ENCODE measurements at regions not wholly inside any gene's neighbourhood (a gene's known extent, or its start where the extent isn't known, plus 50 kb on each side); places are given as distances from the start of the nearest gene placed in this dataset.

DNA sequence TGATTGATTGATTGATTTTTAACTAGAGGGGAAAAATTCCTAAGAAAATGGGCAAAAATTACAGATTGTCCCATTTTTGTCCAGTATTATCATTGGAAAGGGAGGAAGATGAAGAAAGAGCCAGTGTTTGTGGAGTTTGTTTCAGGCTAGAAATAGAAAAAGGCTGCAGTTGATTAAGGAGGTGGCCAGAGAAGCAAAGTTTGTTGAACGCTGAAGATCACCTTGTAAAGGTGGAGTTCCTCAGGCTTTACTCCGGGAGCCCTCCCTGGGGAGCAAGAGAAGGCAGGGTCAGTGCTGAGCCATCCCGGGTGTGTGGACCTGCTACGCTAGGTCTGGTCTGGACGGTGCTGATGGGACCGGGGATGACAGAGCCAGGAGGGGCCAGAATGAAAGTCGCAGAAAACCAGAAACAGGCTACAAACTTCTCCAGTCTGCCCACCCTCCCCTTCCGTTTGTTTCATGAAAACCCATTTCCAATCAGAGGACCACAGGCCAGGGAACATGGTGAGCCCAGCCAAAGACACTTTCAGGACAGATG is 222.6 kb upstream of the FOXF1 start:
- no peaks in the 10 kb centered on the region for H3K9me3 ChIP-seq
- no peak for DNase-seq
- H3K4me1 ChIP-seq: no peaks in the 10 kb centered on the region
- 9 to 16% methylated on average over 8 of the region's 8 CpGs for WGBS, 2 donors
- no peak overlapping the region for H3K4me3 ChIP-seq (replicated peaks in 1 of 3)
- TF ChIP-seq POLR2A (IDR thresholded peaks at IDR 0.05): no peak
- TF ChIP-seq, protein P1, sequence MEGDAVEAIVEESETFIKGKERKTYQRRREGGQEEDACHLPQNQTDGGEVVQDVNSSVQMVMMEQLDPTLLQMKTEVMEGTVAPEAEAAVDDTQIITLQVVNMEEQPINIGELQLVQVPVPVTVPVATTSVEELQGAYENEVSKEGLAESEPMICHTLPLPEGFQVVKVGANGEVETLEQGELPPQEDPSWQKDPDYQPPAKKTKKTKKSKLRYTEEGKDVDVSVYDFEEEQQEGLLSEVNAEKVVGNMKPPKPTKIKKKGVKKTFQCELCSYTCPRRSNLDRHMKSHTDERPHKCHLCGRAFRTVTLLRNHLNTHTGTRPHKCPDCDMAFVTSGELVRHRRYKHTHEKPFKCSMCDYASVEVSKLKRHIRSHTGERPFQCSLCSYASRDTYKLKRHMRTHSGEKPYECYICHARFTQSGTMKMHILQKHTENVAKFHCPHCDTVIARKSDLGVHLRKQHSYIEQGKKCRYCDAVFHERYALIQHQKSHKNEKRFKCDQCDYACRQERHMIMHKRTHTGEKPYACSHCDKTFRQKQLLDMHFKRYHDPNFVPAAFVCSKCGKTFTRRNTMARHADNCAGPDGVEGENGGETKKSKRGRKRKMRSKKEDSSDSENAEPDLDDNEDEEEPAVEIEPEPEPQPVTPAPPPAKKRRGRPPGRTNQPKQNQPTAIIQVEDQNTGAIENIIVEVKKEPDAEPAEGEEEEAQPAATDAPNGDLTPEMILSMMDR (IDR thresholded peaks at IDR 0.05): no peak
- intact Hi-C loops (cut with DNase I): no loop called here
- H3K27me3 ChIP-seq: no peaks in the 10 kb centered on the region
- no peaks in the 10 kb centered on the region for H3K36me3 ChIP-seq
- H3K27ac ChIP-seq: no peak overlapping the region

DNA sequence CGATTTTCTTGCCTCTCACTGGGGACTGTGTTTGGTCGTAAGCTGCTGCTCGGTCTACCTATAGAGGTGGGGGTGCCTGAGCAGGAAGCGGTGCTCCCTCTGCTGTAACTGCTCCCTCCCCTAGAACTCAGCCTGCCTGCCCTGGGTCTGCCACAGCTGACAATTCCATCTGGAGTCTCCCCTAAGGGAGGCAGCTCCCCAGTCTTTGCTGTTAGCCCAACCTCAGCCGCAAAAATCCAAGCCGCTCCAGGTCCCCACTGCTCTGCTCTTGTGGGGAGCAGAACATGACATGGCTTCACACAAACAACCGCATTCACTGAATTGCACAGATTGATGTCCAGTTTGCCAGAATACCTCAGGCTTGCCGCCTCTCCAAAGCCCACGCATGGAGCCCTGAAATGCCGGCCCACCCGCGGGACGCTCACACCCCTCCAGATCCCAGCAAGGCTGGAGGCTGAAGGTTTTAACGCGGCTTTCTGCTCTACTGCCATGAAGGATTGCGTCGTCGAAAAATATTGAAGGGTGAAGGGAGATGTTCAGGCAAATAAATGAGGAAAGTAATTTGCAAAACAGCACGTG is 221.5 kb upstream of the FOXF1 start:
- Histone ChIP-seq H3K27me3 (no peaks in the 10 kb centered on the region), H3K36me3 (no peaks in the 10 kb centered on the region), H3K4me3 (replicated peaks in 1 of 3) (no peak overlapping the region), H3K9me3 (no peaks in the 10 kb centered on the region), H3K4me1 (no peaks in the 10 kb centered on the region), H3K27ac (no peak overlapping the region)
- DNase-seq: no peak
- 15 to 16% methylated on average over 17 to 19 of the region's 19 CpGs for WGBS, 2 donors
- intact Hi-C loops (cut with DNase I): no loop called here
- no peak for TF ChIP-seq POLR2A (IDR thresholded peaks at IDR 0.05)
- TF ChIP-seq, protein P1 (IDR thresholded peaks at IDR 0.05): no peak

DNA sequence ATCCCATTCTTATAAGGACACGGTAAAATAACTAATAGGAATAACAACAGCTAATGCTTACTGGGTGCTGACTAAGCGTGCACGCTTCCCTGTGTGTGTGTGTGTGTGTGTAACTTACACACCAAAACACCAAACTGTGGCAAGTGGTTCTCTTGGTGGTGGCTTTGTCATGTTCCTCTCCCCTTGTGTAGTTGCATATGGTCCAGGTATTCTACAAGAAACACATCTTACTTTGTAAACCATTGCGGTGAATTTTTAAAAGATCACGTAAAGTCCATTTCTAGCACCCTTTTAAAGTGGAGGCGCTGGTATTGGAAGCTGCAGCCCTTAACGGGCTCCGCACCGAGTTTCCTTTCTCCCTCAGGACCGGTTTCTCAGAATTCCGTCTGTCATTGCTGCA is 221.0 kb upstream of the FOXF1 start:
- DNase-seq: no peak
- Histone ChIP-seq H3K27me3 (no peaks in the 10 kb centered on the region), H3K9me3 (no peaks in the 10 kb centered on the region), H3K4me1 (no peaks in the 10 kb centered on the region), H3K36me3 (no peaks in the 10 kb centered on the region), H3K27ac (no peak overlapping the region), H3K4me3 (replicated peaks in 1 of 3) (no peak overlapping the region)
- intact Hi-C loops (cut with DNase I): no loop called here
- WGBS, 2 donors: 34 to 44% methylated on average over 11 of the region's 11 CpGs
- no peak for TF ChIP-seq POLR2A (IDR thresholded peaks at IDR 0.05)
- TF ChIP-seq, protein P1 (IDR thresholded peaks at IDR 0.05): no peak

DNA sequence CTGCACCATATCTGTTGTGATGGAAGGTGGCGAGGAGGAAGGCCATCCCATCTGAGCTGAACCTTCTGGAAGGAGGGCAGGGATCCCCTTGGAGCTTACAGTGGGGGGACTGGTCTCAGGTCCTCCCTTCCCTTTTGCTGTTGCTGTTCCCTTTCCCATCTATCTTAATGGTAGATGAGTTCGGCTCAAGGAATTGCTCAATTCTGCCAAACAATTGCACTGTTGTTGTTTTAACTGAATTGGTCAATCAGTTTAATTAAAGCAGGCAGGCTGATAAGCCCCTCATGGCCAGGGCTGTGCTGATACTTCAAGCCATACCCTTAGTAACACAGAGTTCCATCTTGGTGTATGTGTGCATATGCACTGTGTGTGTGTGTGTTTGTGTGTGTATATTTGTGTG is 220.4 kb upstream of the FOXF1 start:
- DNase-seq: no peak
- WGBS, 2 donors: 39 to 48% methylated on average over 2 of the region's 2 CpGs
- H3K4me3 ChIP-seq (replicated peaks in 1 of 3): no peak overlapping the region
- no peaks in the 10 kb centered on the region for H3K4me1 ChIP-seq
- H3K9me3 ChIP-seq: no peaks in the 10 kb centered on the region
- TF ChIP-seq, protein P1 (IDR thresholded peaks at IDR 0.05): no peak
- TF ChIP-seq POLR2A (IDR thresholded peaks at IDR 0.05): no peak
- no peaks in the 10 kb centered on the region for H3K27me3 ChIP-seq
- no peaks in the 10 kb centered on the region for H3K36me3 ChIP-seq
- intact Hi-C loops (cut with DNase I): no loop called here
- H3K27ac ChIP-seq: no peak overlapping the region

DNA sequence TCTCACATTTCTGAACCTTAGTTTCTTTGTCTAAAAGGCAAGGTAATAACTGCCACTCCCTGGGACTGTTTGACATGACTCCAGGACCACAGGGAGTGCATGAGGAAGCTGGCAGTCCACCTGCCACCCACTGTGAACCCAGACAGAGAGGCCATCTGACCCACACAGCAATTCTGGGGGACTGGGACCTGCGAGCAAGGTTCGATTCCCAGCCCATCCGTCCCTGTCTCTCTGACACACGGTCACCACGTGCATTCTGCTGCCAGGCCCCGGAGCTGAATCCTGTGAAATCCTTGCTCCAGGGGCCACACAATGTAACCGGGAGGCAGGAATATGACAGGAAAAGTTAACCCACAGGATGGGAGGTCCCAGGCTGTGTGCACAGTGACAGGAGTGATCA is 218.8 kb upstream of the FOXF1 start:
- Histone ChIP-seq H3K36me3 (no peaks in the 10 kb centered on the region), H3K4me1 (no peaks in the 10 kb centered on the region), H3K4me3 (replicated peaks in 1 of 3) (no peak overlapping the region), H3K9me3 (no peaks in the 10 kb centered on the region), H3K27ac (no peak overlapping the region), H3K27me3 (no peaks in the 10 kb centered on the region)
- no peak for DNase-seq
- 66 to 78% methylated on average over 7 of the region's 7 CpGs for WGBS, 2 donors
- intact Hi-C loops (cut with DNase I): no loop called here
- no peak for TF ChIP-seq POLR2A (IDR thresholded peaks at IDR 0.05)
- TF ChIP-seq, protein P1 (IDR thresholded peaks at IDR 0.05): no peak
